GM12878 (cell line): ENCODE measurements at regions not wholly inside any gene's neighbourhood (a gene's known extent, or its start where the extent isn't known, plus 50 kb on each side); places are given as distances from the start of the nearest gene placed in this dataset.

Source experiments
- ATAC-seq: fragments of 200-7000 bp; cut with Tn5 transposase; 3 replicates; pipeline ENCODE4 v1.9.1; 2020; ENCODE audit warnings: mild to moderate bottlenecking, moderate library complexity
- BruUV-seq: library from RNA; stranded (reverse); fragments of 400-500 nt; replicated peaks from 2 replicates; lab custom pipeline; 2021; lab: Mats Ljungman, UMichigan
- CTCF ChIA-PET: fragments of 300-600 bp; sonication (Branson Sonifier 250); formaldehyde crosslinking; extraction: SDS; loops from one replicate; lab custom pipeline; 2021; ENCODE audit warnings: inconsistent platforms; lab: Yijun Ruan, JAX
- POLR2A ChIA-PET: fragments of 350-600 bp; formaldehyde crosslinking; extraction: SDS; loops from one replicate; lab custom pipeline; 2021; ENCODE audit warnings: inconsistent platforms; lab: Charles Lee
- RAD21 ChIA-PET: fragments of 300-600 bp; sonication (Branson Sonifier 250); formaldehyde crosslinking; loops from one replicate; lab custom pipeline; 2023; ENCODE audit warnings: antibody characterized with exemption; ENCODE audit not compliant: unreplicated experiment; lab: Charles Lee
- SMC1A ChIA-PET: fragments of 300-600 bp; sonication (Branson Sonifier 250); formaldehyde crosslinking; loops from one replicate; lab custom pipeline; 2023; ENCODE audit not compliant: unreplicated experiment, uncharacterized antibody; lab: Charles Lee
- DNase-seq: peaks from one replicate; pipeline ENCODE4 v3.0.0-alpha.2; 2011; ENCODE audit warnings: low read depth, low spot score
- FAIRE-seq: peaks from 3 replicates; lab custom pipeline; 2011; peaks lifted over from hg19 to GRCh38; lab: Jason Lieb, UNC
- H2AFZ ChIP-seq: 2 replicates; pipeline ENCODE4 v1.6.0; 2011; ENCODE audit warnings: low read depth, low read length, control low read depth; ENCODE audit not compliant: control insufficient read depth
- H3K27ac ChIP-seq: 2 replicates; pipeline ENCODE4 v1.5.1; 2011; ENCODE audit warnings: control low read depth; ENCODE audit not compliant: control insufficient read depth, insufficient read depth
- H3K27me3 ChIP-seq, 2 experiments: replicated peaks in 1 of 2; 2 replicates each; pipeline versions ENCODE4 v1.6.0 to v1.6.1; 2011; ENCODE audit warnings: low read length in 1 of 2; ENCODE audit not compliant: control insufficient read depth in 2 of 2, insufficient read depth in 2 of 2
- H3K36me3 ChIP-seq, 2 experiments: 2 replicates each; pipeline ENCODE4 v1.5.1; 2011; ENCODE audit warnings: low read length in 1 of 2; ENCODE audit not compliant: control insufficient read depth in 2 of 2, insufficient read depth in 2 of 2
- H3K4me1 ChIP-seq: 2 replicates; pipeline ENCODE4 v1.6.1; 2011; ENCODE audit warnings: mild to moderate bottlenecking, low read length, moderate library complexity, mixed read lengths; ENCODE audit not compliant: control insufficient read depth, insufficient read depth
- H3K4me2 ChIP-seq: 2 replicates; pipeline ENCODE4 v1.6.0; 2011; ENCODE audit warnings: control low read depth; ENCODE audit not compliant: control insufficient read depth, insufficient read depth
- H3K4me3 ChIP-seq: fragments of 200-600 bp; sonication (generic); 2 replicates; pipeline ENCODE4 v1.5.1; 2016
- H3K79me2 ChIP-seq: 2 replicates; pipeline ENCODE4 v1.6.0; 2011; ENCODE audit warnings: low read length; ENCODE audit not compliant: control insufficient read depth, insufficient read depth
- H3K9ac ChIP-seq: 2 replicates; pipeline ENCODE4 v1.8.0; 2011; ENCODE audit warnings: low read length, control low read depth, mixed read lengths; ENCODE audit not compliant: control insufficient read depth, insufficient read depth
- H3K9me3 ChIP-seq: replicated peaks from 3 replicates; pipeline ENCODE4 v1.5.1; 2011; ENCODE audit warnings: mild to moderate bottlenecking, low read length; ENCODE audit not compliant: control insufficient read depth, insufficient read depth
- H4K20me1 ChIP-seq: 2 replicates; pipeline ENCODE4 v1.6.0; 2011; ENCODE audit not compliant: control insufficient read depth, insufficient read depth
- ATF3 ChIP-seq: IDR thresholded peaks from 2 replicates; pipeline ENCODE4 v1.6.1; 2011; ENCODE audit warnings: low read depth, mild to moderate bottlenecking, low read length, moderate library complexity, borderline replicate concordance; ENCODE audit errors: extremely low read depth
- CHD4 ChIP-seq: fragments of 200-600 bp; sonication (generic); IDR thresholded peaks from 2 replicates; pipeline ENCODE4 v1.6.1; 2016; ENCODE audit warnings: mild to moderate bottlenecking
- HDAC2 ChIP-seq: fragments of 200-600 bp; sonication (generic); IDR thresholded peaks from 2 replicates; pipeline ENCODE4 v1.6.1; 2017
- HDAC6 ChIP-seq: fragments of 200-600 bp; sonication (generic); IDR thresholded peaks from one replicate; pipeline ENCODE4 v1.8.0; 2017; ENCODE audit warnings: antibody characterized with exemption; ENCODE audit not compliant: unreplicated experiment
- MYC ChIP-seq: IDR thresholded peaks from 2 replicates; pipeline ENCODE4 v1.6.1; 2011; ENCODE audit warnings: mild to moderate bottlenecking, low read length, moderate library complexity, inconsistent platforms; ENCODE audit not compliant: insufficient read depth, insufficient replicate concordance, insufficient read length, severe bottlenecking
- PML ChIP-seq: IDR thresholded peaks from 2 replicates; pipeline ENCODE4 v1.6.1; 2012; ENCODE audit warnings: low read length, inconsistent platforms
- RAD21 ChIP-seq: IDR thresholded peaks from 2 replicates; pipeline ENCODE4 v1.6.1; 2011; ENCODE audit warnings: mild to moderate bottlenecking, low read depth, low read length, moderate library complexity; ENCODE audit not compliant: insufficient read depth
- SREBF1 ChIP-seq: IDR thresholded peaks from 2 replicates; pipeline ENCODE4 v1.6.1; 2012; ENCODE audit warnings: mild to moderate bottlenecking, low read length
- WGBS: methylation state at CpG from one replicate; pipeline ENCODE4 v1.1.6; 2016; ENCODE audit warnings: low lambda C conversion rate; ENCODE audit not compliant: insufficient replicate concordance, insufficient coverage; ENCODE audit errors: missing lambda C conversion rate; 5-methylcytosine and 5-hydroxymethylcytosine counted together
- in situ Hi-C: fragments of 300-500 bp; cut with MboI; formaldehyde crosslinking; loops from 9 replicates; pipeline ENCODE4 v1.14.3; 2018; ENCODE audit warnings: mixed read lengths
- intact Hi-C: fragments of 100-400 bp; cut with micrococcal nuclease; formaldehyde crosslinking; loops from one replicate; pipeline ENCODE4 v1.14.2; 2022; ENCODE audit not compliant: unreplicated experiment

GRCh38 chr1:229784834-229785233 is 158.8 kb downstream of the URB2 start:
- Histone ChIP-seq H3K9ac (no peak overlapping the region), H3K4me1 (no peaks in the 10 kb centered on the region), H3K4me3 (no peak overlapping the region), H3K9me3 (no peaks in the 10 kb centered on the region; the same call in 2 of the 3 replicates), H3K27ac (no peak overlapping the region), H3K4me2 (no peak overlapping the region), H4K20me1 (no peaks in the 10 kb centered on the region; the same call in 1 of the 2 replicates), H3K79me2 (no peaks in the 10 kb centered on the region), H2AFZ (no peak overlapping the region), H3K27me3 (0 out of 4 replicates have a peak, but pooled peaks cover 0 to 3% of the 10 kb centered on the region in 2 experiments), H3K36me3 (no peaks in the 10 kb centered on the region)
- RAD21 ChIA-PET = no interaction called here
- no TSS peak for BruUV-seq
- intact Hi-C loops (no loop called here), in situ Hi-C loops (no loop called here)
- CTCF ChIA-PET = interaction anchor here (0.8 kb wide), 1 partner anchor 13 kb away, joined by 3 read pairs; no protein-coding TSS in a partner anchor
- ATAC-seq = no peak
- DNase-seq = no peak
- no peak for TF ChIP-seq SREBF1
- TF ChIP-seq CHD4 = no peak
- no peak for TF ChIP-seq RAD21
- TF ChIP-seq MYC = no peak
- TF ChIP-seq HDAC2 = no peak
- TF ChIP-seq ATF3 = no peak
- TF ChIP-seq HDAC6 = no peak
- no peak for TF ChIP-seq PML
- SMC1A ChIA-PET = interaction anchor here (0.9 to 1.0 kb wide), 2 partner anchors 18 to 325 kb away, joined by 3 to 4 read pairs; no protein-coding TSS in a partner anchor
- POLR2A ChIA-PET = no interaction called here
- 29% methylated on average over 1 of the region's 1 CpG for WGBS
- no peak for FAIRE-seq
